Uterus (tissue), 2 donors: ENCODE measurements at regions not wholly inside any gene's neighbourhood (a gene's known extent, or its start where the extent isn't known, plus 50 kb on each side); places are given as distances from the start of the nearest gene placed in this dataset.

Experiments used
- POLR2A ChIP-seq, 2 donors: fragments of 450-650 bp; IDR thresholded peaks; one replicate each; pipeline ENCODE4 v1.6.1; 2016; ENCODE audit warnings: antibody characterized with exemption in 2 of 2, mild to moderate bottlenecking in 1 of 2, moderate library complexity in 1 of 2
- TF ChIP-seq, protein P1 (sequence below), 4 experiments: fragments of 200-600 bp in 2 of 4; fragments of 450-650 bp in 2 of 4; sonication (generic) in 2 of 4; IDR thresholded peaks; one replicate each; pipeline ENCODE4 v1.5.1; 2016 to 2019; ENCODE audit warnings: antibody characterized with exemption in 4 of 4, mild to moderate bottlenecking in 2 of 4, moderate library complexity in 1 of 4

DNA sequence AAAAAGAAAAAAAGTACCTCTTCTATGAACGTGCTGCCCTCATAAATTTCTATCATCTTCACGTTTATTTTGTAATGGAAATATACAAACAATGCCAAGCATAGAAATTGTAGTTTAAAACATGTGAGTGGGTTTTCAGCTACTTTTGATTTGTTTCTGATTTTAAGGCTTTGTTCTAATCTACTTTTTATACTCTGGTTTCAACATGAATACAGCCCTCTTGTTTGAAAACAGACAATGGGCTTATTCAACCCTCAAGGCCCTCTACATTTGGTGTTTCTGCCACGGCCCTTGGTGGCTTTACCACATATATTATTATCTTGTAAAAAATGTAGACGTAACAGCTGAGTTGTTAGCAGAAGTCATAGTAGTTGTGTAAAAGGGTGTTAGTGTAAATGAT lies 153.9 kb downstream of the SOX4 start:
- TF ChIP-seq, protein P1, sequence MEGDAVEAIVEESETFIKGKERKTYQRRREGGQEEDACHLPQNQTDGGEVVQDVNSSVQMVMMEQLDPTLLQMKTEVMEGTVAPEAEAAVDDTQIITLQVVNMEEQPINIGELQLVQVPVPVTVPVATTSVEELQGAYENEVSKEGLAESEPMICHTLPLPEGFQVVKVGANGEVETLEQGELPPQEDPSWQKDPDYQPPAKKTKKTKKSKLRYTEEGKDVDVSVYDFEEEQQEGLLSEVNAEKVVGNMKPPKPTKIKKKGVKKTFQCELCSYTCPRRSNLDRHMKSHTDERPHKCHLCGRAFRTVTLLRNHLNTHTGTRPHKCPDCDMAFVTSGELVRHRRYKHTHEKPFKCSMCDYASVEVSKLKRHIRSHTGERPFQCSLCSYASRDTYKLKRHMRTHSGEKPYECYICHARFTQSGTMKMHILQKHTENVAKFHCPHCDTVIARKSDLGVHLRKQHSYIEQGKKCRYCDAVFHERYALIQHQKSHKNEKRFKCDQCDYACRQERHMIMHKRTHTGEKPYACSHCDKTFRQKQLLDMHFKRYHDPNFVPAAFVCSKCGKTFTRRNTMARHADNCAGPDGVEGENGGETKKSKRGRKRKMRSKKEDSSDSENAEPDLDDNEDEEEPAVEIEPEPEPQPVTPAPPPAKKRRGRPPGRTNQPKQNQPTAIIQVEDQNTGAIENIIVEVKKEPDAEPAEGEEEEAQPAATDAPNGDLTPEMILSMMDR (IDR thresholded peaks at IDR 0.05) = no peak
- TF ChIP-seq POLR2A (IDR thresholded peaks at IDR 0.05) = no peak
